NB4 (cell line): ENCODE measurements at regions not wholly inside any gene's neighbourhood (a gene's known extent, or its start where the extent isn't known, plus 50 kb on each side); places are given as distances from the start of the nearest gene placed in this dataset.
A peak's percentile ranks its signal among the peaks of the same experiment; 100 is the strongest.

Experiments used
- DNase-seq: peaks from one replicate; pipeline ENCODE4 v3.0.0; 2010; ENCODE audit warnings: low read depth
- H3K4me3 ChIP-seq: one replicate; pipeline ENCODE4 v1.5.1; 2011; ENCODE audit warnings: mild to moderate bottlenecking, low read depth, low read length, moderate library complexity
- MYC ChIP-seq: IDR thresholded peaks from 2 replicates; pipeline ENCODE4 v1.6.1; 2011; ENCODE audit warnings: low read depth, low read length
- POLR2A ChIP-seq: IDR thresholded peaks from 2 replicates; pipeline ENCODE4 v1.6.1; 2011; ENCODE audit warnings: mild to moderate bottlenecking; ENCODE audit not compliant: insufficient read length; ENCODE audit errors: extremely low read depth
- TF ChIP-seq, protein P1 (sequence below): IDR thresholded peaks from one replicate; pipeline ENCODE4 v1.5.1; 2012; ENCODE audit warnings: low read depth, low read length
- TF ChIP-seq, protein P2 (sequence below): IDR thresholded peaks from 2 replicates; pipeline ENCODE4 v1.6.1; 2011; ENCODE audit warnings: low read depth, low read length

DNA sequence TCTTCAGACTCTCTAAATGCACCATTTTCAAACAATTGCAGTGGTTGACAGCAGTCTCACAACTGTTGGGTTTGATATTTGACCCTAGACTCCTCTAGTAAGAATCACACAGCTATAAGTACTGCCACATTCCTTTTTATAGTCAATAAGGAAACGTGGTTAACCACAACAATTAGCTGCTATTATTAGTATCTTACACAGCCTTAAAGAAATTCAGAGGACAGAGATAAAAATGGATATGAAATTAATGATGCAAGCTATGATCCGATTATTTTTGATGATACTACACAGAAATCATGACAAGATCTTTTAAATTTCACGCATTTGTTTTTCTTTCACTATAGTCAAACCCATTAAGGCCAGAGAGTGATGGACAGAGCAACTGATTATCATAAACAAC, 288.6 kb upstream of the C9orf72 start:
- no peak for TF ChIP-seq POLR2A
- no peak for TF ChIP-seq MYC
- TF ChIP-seq, protein P1, sequence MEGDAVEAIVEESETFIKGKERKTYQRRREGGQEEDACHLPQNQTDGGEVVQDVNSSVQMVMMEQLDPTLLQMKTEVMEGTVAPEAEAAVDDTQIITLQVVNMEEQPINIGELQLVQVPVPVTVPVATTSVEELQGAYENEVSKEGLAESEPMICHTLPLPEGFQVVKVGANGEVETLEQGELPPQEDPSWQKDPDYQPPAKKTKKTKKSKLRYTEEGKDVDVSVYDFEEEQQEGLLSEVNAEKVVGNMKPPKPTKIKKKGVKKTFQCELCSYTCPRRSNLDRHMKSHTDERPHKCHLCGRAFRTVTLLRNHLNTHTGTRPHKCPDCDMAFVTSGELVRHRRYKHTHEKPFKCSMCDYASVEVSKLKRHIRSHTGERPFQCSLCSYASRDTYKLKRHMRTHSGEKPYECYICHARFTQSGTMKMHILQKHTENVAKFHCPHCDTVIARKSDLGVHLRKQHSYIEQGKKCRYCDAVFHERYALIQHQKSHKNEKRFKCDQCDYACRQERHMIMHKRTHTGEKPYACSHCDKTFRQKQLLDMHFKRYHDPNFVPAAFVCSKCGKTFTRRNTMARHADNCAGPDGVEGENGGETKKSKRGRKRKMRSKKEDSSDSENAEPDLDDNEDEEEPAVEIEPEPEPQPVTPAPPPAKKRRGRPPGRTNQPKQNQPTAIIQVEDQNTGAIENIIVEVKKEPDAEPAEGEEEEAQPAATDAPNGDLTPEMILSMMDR, result no peak
- TF ChIP-seq, protein P2, sequence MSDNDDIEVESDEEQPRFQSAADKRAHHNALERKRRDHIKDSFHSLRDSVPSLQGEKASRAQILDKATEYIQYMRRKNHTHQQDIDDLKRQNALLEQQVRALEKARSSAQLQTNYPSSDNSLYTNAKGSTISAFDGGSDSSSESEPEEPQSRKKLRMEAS, result no peak
- DNase-seq, result no peak

DNA sequence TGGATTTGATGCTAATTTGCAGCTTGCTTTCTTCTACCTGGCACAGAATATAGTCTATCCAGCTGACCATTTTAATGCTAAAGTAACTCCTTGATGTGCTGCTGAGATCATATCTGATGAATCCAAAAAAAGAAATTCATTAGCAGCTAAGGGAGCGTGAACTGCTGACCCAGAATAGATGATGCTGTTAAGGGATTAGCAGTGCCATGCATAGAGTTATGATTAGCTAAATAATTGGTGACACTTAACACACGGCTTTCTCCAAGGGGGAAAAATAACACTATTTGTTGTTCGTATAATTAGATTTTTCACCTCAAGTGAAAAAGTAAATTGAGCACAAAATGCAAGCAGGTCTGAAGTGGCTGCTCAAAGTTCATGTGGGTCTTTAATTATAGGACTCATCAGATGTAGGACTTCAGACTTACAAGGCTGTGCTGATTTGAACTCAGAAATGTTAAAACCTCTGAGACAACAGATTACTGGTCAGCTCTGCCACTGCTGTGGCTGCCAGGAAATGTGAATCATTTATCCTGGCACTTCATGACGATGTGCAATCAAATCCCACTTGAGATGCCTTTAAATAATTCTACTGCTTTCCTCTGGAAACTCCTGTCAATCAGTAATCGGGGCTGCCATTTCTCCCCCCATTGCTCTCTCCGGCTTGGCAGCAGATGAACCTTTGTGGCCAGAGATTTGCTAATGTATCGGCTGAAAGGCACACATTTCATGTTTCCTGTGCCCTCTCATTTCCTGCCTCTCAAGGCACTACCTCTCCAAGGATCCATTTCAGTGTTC, 291.6 kb upstream of the C9orf72 start:
- no peak for DNase-seq
- H3K4me3 ChIP-seq, result no peak overlapping the region
- TF ChIP-seq, protein P2, result no peak
- TF ChIP-seq POLR2A (no peak), MYC (no peak)
- TF ChIP-seq, protein P1, result no peak

More for the DNA sequence above, 288.6 kb upstream of the C9orf72 start:
- no peak overlapping the region for H3K4me3 ChIP-seq

DNA sequence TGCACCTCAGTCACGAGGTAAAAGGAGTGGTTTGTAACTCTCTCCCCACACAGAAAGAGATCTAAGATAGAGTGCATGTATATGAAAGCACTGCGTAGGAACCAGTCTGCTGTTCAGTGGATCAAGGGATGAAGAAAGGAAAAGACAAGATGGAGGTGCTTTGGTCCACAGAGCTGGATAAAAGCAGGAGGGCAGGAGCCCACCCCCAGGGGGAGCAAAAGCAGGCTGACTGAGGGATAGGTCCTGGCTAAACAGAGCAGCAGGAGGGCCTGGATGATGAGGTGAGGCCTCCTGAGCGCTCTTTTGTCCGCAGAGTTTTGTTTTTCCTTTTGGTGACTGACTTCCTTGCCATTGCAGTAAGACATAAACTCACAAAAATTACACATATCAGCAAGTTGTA, 293.5 kb upstream of the C9orf72 start:
- H3K4me3 ChIP-seq, result no peak overlapping the region
- no peak for DNase-seq
- TF ChIP-seq, protein P2, result no peak
- TF ChIP-seq MYC (no peak), POLR2A (no peak)
- TF ChIP-seq, protein P1, result no peak

DNA sequence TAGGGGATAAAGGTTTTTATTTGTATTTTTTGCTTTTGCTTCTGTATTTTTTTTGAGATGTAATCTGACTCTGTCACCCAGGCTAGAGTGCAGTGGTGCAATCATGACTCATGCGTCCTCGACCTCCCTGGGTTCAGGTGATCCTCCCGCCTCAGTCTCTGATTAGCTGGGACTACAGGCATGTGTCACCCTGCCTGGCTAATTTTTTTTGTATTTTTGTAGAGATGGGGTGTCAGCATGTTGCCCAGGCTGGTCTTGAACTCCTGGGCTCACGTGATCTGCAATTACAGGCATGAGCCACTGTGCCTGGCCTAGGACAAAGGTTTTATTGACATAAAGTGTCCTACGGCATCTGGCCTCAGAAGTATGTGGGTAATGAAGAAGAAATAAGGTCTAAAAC, 297.1 kb upstream of the C9orf72 start:
- no peak overlapping the region for H3K4me3 ChIP-seq
- TF ChIP-seq, protein P1, result no peak
- TF ChIP-seq POLR2A, result no peak
- TF ChIP-seq, protein P2, result no peak
- TF ChIP-seq MYC, result no peak
- DNase-seq, result peak; percentile 30

DNA sequence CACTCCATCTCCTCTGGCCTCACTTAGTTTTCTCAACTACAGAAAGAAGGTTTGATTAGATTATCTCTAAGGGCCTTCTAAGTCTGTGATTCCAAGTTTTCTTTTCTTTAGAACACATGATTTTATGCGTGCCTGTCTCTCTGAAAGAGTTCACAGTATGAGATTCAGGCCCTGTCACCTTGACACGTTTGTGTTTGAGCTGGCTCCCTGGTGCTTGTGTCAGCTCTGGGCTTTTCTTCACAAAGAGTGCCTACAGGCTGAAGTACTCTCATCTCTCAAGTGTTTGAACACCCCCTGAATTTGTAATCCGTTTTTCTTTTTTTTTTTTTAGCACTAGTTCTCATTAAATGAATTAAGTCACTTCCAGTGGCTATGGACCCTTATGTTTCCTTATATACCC, 306.9 kb upstream of the C9orf72 start:
- no peak for DNase-seq
- no peak overlapping the region for H3K4me3 ChIP-seq
- no peak for TF ChIP-seq MYC
- TF ChIP-seq, protein P1, result no peak
- no peak for TF ChIP-seq POLR2A
- TF ChIP-seq, protein P2, result no peak
